ENCODE measurements at regions not wholly inside any gene's neighbourhood (a gene's known extent, or its start where the extent isn't known, plus 50 kb on each side); places are given as distances from the start of the nearest gene placed in this dataset.
"Not testable (repeated sequence)": the region's sequence is repeated elsewhere in the genome, so short reads cannot be mapped to it uniquely, and the experiment has no call there.

DNA sequence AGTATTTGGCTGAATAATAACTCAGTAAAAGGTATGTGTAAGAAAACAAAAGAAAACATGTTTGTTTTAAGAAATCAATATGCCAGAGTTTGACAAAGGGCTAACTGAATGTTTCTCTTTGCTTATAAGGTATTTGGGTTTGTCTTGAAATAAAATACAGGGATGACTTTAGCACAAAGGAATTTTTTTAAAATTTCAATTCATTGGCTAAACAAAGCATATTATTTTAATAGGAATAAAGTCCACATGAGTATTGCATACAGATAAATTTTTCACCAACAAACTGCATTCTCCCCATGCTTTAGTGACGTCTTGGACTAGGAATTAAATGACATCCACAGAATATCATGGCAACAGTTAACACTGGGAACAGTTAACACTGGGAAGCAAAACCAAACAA lies 480.0 kb upstream of the JAG1 start:
- DNase-seq: no peak

DNA sequence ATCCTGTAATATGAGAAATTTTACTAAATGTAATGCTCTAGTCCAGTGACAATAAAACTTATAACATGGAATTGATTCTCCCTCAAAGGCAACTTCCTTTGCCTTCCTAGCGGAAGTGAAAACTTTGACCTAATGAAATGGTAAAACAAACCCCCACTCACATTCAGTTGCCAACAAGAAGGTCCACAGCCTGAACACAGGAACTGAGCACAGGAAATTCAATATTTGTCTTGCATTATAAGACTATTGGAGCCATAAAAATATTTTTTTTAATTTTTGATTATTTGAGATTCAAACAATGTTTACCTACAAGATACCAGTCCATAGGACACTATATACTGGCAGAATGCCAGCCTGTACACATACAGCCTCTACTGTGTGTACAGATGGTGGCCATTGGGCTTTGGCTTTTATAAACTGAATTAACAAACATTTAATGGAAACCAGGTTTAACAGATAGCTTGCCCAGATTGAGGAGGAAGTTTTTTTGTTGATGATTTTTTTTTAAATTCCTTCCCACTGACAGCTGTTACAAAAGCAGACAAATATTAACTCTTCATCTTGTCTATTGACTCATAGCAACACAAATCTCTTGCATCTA lies 481.5 kb upstream of the JAG1 start:
- DNase-seq: no peak

DNA sequence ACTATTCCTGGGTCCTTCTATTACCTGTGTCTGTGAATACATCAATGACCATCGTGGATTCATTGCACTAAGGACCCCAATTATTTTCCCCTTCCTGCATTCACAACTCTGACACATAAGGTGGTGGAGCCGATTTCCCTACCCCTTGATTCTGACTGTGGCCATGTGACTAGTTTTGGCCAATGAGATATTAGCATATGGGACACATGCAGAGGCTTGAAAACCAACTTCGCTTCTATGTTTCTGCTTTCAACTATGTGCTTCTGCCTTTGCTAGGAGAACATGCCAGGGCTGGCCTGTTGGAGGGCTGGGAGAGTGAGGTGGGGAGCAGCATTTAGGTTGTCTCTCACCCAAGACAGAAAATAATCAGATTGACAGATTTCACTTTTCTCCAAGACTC lies 483.1 kb upstream of the JAG1 start:
- no peak for DNase-seq

- no peak for DNase-seq
These were observed 484.3 kb upstream of the JAG1 start for GRCh38 chr20:11158146-11158545.

DNA sequence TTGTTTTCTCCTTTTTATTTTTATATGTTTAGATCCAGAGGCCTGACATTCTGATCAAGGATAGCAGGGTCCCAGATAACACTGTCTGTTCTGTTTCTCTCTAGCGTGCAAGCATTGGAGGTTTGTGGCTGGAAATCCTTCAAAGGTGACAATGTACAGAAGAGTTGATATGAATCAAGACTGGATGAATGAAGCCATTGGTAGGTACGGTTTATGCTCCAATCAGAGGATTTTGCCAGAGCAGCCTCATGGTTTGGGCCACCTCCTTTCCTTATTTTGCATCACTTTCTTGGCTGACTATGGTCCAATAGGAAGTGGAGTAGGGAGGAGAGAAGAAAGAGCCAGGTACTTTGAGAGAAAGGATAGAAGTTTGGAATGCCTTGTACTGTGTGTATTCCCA lies 484.8 kb upstream of the JAG1 start:
- no peak for DNase-seq

DNA sequence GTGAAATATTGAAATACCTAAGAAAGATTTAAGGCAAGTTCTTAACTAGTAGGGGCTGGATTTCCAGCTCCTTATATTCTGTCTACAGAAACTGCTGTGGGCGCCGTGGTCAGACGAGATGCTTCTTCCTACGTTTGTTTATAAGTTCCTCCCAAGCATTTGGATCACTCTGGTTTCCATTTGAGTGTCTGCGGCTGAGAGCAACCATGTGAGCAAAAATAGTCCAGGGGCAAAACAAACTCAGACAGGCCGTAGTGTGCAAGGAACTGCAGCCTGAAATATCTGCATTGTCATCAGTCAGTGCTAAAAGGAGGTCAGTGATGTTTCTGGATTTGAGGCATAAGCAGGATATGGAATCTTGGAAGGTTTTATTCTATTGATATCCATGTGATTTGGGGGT lies 485.9 kb upstream of the JAG1 start:
- DNase-seq: no peak

GRCh38 chr20:11162026-11162775 lies 488.4 kb upstream of the JAG1 start:
- no peak for DNase-seq

- DNase-seq: no peak
These were observed 492.0 kb upstream of the JAG1 start for GRCh38 chr20:11165789-11166188.

DNA sequence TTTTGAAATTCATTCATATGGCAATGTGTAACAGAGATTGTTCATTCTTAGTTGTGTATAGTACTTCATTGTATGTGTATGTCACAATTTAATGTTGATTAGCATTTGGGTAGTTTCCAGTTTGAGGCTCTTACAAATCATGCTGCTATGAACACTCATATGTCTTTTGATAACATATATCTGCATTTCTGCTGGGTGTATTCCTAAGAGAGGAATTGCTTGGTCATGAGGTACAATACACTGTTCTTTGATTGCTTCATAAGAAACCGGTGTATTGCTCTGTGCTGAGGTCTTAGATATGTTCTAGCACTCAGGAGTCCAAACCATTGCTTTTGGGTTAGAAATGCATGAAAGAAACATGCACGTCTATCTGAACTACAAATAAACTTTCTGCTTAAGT lies 492.9 kb upstream of the JAG1 start:
- no peak for DNase-seq

DNA sequence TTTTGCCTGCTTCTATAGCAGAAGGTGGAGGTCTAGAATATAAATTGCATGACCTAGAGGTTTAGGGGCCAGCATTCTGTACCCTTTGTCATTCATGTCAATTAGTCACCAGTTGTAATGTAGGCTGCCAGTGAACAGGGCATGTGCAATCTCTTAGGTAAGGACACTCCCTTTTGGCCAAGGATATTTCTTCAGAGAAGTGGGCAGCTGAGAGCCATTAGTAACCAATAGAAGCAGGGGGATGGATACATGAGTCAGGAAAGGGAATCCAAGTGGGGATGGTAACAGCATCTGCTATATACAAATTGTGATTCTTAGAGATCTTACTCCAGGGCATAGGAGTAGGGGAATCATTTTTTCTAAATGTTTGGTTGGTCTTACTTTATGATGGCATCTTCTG lies 494.2 kb upstream of the JAG1 start:
- peak; percentile 5 for DNase-seq

- DNase-seq: no peak
These were observed 496.2 kb upstream of the JAG1 start for GRCh38 chr20:11170025-11170424.

DNA sequence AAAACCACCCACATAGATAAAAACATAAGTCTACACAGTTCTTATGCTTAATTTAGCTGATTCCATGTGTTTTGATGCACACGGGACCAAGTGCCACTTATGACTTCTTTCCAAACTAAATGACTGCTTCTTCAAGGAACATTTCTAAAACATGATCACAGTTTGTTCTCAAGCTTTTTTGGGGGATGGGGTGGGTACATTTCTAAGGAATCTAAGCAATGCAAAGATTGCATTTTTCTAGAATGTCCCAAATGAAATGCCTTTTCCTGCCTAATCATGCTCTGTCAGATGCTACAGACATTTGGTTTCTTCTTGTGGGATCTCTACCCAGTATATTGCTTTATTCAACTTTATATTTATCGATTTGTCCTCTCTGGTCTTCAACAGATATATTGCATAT lies 496.8 kb upstream of the JAG1 start:
- no peak for DNase-seq

DNA sequence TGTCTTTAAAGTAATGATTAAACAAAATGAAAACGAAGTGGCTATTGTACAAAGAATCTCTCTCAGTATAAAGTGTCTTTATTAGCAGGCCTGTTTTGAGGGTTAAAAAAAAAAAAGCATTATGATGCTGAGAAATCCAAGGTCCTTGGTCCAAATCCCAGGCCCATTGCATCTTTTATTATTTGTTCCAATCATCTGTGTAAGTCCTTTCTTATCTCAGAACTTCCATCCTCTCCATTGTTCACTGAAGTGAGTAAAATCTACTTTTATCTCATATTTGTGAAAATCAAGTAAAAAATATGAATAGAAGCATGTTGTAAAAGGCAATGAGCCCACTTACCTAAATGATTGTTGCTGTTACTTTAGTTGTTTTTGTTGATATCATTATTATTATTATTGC lies 499.1 kb upstream of the JAG1 start:
- DNase-seq: no peak

DNA sequence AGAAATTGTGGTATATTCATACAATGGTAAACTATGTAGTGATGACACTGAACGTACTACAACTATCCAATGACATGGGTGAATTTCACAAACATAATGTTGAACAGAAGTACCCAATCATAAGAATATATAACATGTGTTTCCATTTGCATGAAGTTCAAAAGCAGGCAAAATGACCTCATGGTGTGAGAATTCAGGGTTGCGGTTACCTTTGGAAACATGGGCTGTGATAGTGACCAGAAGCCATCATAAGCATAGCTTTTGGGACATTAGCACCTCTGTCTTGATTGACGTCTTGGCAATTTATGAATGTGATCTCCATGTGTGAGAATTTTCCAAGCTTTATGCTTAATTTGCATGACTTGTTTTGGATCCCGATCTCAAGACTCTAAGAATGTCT lies 500.1 kb upstream of the JAG1 start:
- DNase-seq: no peak

- no peak for DNase-seq
These were observed 501.1 kb upstream of the JAG1 start for GRCh38 chr20:11174861-11175260.

- no peak for DNase-seq
These were observed 502.6 kb upstream of the JAG1 start for GRCh38 chr20:11176431-11176830.

GRCh38 chr20:11178946-11179654 lies 505.3 kb upstream of the JAG1 start:
- DNase-seq: peak; percentile 69

DNA sequence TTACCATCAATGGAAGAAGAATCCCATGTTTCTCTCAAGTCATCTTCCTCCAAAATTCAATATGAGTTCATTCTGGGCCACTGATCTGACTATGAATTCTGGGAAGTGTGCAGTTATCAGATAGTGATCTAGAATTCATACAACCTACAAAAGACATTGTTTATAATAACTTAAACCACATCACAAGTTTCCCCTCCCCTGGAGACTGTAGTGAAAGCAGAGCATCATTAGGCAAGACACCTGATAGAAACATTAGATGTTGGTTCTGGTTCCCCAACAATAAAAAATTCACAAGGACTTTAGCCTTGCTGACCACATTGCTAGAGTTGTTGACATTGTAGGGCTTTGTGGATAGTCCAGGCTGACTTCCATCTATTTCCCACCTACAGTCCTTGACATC lies 506.4 kb upstream of the JAG1 start:
- no peak for DNase-seq

GRCh38 chr20:11181129-11181528 lies 507.3 kb upstream of the JAG1 start:
- not testable (repeated sequence) for DNase-seq

DNA sequence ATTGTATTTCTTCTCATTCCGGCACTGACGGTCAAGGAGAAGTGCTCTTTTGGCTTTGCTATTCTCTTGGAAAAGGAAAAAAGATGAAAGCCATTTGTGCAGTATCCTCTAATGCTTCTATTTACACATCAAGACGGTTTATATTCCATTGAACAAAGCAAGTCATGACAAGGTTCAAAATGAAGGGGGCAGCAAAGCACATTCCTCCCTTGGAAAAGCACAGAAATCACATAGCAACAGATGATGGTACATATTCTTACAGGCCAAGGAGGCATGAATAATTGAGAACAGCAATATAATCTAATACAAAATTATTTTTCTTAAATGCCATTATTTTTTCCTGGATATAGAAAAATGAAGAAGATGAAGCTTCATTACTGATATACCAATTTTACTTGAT lies 508.2 kb upstream of the JAG1 start:
- DNase-seq: no peak

GRCh38 chr20:11182720-11183119 lies 508.9 kb upstream of the JAG1 start:
- DNase-seq: no peak

DNA sequence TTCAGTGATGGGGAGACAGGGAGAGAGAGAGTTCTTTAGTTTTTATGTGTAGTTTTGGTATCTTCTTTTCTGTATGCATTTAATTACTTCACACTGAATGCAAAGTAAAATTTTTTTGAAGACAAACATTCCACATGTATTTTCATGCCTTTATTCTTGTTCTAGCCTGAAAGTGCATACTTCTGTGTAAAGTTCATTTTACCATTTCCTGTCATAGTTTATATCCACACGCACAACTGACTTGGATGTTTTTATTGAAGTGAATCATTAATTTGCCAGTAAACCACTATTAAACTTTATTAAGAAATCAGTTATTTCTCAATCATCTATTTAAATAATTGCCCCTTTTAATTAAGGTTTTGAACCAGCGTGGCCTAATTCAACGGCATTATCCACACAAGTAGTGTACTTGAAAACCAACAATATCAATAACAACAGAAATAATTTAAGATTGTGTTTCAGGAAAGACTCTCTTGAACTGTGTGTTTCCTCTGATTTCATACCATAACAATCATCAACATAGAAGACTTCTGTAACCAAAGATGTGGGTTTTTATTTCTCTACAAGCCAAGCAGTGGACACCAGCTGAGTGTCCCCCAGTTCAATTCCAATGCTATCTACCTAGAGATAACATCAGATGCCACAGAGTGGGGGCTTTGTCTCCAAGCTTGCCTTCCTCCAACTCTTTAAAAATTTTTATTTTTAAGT lies 512.7 kb upstream of the JAG1 start:
- no peak for DNase-seq

DNA sequence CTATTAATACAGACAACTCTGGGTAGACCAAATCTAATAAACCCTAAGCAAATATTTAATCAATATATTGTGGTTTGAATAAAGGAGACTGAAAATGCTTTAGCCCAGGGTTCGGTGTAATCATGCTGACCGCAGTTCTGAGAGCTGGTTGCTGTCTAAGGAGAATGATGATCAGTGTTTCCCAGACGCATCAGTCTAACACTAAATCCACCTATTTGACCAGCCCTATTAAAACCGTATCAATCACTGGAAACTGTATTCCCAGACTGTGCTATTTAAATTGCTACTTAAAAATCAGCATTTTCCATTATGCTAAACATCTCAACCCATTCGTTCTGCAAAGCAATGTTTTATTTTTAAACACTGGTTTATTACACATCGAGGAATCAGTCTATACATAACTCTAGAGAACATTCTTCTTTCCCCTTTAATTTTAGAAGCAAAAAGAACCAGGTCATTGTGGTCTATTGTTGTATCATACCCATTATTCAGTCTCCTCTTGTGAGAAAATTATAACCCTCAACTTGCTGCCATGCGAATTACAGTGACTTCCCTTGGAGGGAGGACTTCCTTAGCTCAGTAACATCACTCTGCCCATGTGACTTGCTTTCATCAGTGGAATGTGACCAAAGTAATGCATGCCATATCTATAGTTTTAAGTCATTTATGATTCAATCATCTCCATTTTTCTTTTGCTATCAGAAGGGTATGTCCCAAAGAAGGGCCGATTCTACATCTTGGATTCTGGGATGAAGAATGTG lies 515.2 kb upstream of the JAG1 start:
- DNase-seq: no peak

Measured in NCI-H226 (cell line).